ENCODE measurements at regions not wholly inside any gene's neighbourhood (a gene's known extent, or its start where the extent isn't known, plus 50 kb on each side); places are given as distances from the start of the nearest gene placed in this dataset.

- Histone ChIP-seq H3K9ac (ENCODE audit: low read length in 3 of 3) (no peak overlapping the region), H3K4me3 (ENCODE audit: low read length in 3 of 3) (no peak overlapping the region), H3K27me3 (ENCODE audit: control insufficient read depth, insufficient read depth, low read length) (no peaks in the 10 kb centered on the region), H3K36me3 (ENCODE audit: control insufficient read depth in 2 of 3, insufficient read depth in 3 of 3, low read length in 3 of 3) (no peaks in the 10 kb centered on the region), H3K27ac (ENCODE audit: low read depth in 2 of 2, low read length in 2 of 2) (no peak overlapping the region), H3K9me3 (ENCODE audit: control insufficient read depth in 2 of 3, insufficient read depth in 1 of 3, low read length in 3 of 3) (peaks cover 0 to 5% (median 0%) of the 10 kb centered on the region in 3 donors), H3K4me1 (ENCODE audit: control insufficient read depth in 2 of 3, insufficient read depth in 2 of 3, low read depth in 1 of 3, low read length in 3 of 3) (no peaks in the 10 kb centered on the region)
- TF ChIP-seq, protein P1, sequence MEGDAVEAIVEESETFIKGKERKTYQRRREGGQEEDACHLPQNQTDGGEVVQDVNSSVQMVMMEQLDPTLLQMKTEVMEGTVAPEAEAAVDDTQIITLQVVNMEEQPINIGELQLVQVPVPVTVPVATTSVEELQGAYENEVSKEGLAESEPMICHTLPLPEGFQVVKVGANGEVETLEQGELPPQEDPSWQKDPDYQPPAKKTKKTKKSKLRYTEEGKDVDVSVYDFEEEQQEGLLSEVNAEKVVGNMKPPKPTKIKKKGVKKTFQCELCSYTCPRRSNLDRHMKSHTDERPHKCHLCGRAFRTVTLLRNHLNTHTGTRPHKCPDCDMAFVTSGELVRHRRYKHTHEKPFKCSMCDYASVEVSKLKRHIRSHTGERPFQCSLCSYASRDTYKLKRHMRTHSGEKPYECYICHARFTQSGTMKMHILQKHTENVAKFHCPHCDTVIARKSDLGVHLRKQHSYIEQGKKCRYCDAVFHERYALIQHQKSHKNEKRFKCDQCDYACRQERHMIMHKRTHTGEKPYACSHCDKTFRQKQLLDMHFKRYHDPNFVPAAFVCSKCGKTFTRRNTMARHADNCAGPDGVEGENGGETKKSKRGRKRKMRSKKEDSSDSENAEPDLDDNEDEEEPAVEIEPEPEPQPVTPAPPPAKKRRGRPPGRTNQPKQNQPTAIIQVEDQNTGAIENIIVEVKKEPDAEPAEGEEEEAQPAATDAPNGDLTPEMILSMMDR (IDR thresholded peaks at IDR 0.05; ENCODE audit: borderline replicate concordance, extremely low read depth, insufficient read depth) = no peak
- intact Hi-C loops (cut with DNase I) = no loop called here
- DNase-seq (no peak), FAIRE-seq (no peak)
These were observed 150.5 kb upstream of the COL8A1 start for GRCh38 chr3:99487894-99488293.

DNA sequence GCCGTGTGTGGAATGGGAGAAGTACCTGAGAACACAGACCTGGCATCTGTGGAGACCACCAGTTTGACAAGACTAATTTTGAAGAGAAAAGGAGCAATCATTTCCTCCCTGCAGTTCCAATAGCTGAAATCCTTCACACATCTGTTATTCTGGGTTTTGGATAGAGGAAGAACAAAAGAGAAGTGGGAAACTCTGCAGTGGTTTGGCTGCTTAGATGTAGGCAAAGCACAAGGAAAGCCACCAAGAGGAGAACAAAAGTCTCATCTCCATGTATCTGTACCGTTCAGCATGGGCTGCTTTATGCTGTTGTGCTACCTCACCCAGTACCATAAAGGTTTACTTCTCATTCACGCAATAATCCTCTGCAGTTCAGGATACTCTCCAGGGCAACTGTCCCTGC is 153.1 kb upstream of the COL8A1 start:
- Histone ChIP-seq H3K4me1 (ENCODE audit: control insufficient read depth in 2 of 3, insufficient read depth in 2 of 3, low read depth in 1 of 3, low read length in 3 of 3) (no peaks in the 10 kb centered on the region), H3K9ac (ENCODE audit: low read length in 3 of 3) (no peak overlapping the region), H3K27me3 (ENCODE audit: control insufficient read depth, insufficient read depth, low read length) (no peaks in the 10 kb centered on the region), H3K4me3 (ENCODE audit: low read length in 3 of 3) (no peak overlapping the region), H3K9me3 (ENCODE audit: control insufficient read depth in 2 of 3, insufficient read depth in 1 of 3, low read length in 3 of 3) (peaks cover 0 to 5% (median 0%) of the 10 kb centered on the region in 3 donors), H3K36me3 (ENCODE audit: control insufficient read depth in 2 of 3, insufficient read depth in 3 of 3, low read length in 3 of 3) (no peaks in the 10 kb centered on the region), H3K27ac (ENCODE audit: low read depth in 2 of 2, low read length in 2 of 2) (no peak overlapping the region)
- intact Hi-C loops (cut with DNase I) = no loop called here
- TF ChIP-seq, protein P1 (IDR thresholded peaks at IDR 0.05; ENCODE audit: borderline replicate concordance, extremely low read depth, insufficient read depth) = no peak
- no peak for DNase-seq
- FAIRE-seq = no peak

DNA sequence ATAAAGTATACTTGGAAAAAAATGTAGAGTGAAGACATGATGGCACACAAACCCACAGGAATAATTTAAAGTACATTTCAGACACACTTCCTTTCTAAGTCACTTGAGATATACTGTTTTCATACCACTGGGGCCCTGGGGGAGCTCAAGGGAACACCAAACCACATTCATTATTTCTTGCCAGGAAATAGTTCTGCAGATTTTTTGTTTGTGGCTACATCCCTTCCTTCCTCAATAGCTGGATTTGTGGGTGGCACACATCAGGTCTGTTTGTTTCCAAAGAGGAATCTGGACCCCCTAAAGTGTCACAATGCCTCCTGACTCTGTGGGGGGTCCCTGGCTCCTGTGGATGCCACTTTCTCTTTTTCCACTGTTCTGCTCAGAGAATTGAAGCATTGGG is 153.5 kb upstream of the COL8A1 start:
- intact Hi-C loops (cut with DNase I) = no loop called here
- Histone ChIP-seq H3K9ac (ENCODE audit: low read length in 3 of 3) (no peak overlapping the region), H3K36me3 (ENCODE audit: control insufficient read depth in 2 of 3, insufficient read depth in 3 of 3, low read length in 3 of 3) (no peaks in the 10 kb centered on the region), H3K27me3 (ENCODE audit: control insufficient read depth, insufficient read depth, low read length) (no peaks in the 10 kb centered on the region), H3K27ac (ENCODE audit: low read depth in 2 of 2, low read length in 2 of 2) (no peak overlapping the region), H3K9me3 (ENCODE audit: control insufficient read depth in 2 of 3, insufficient read depth in 1 of 3, low read length in 3 of 3) (peaks cover 0 to 5% (median 0%) of the 10 kb centered on the region in 3 donors), H3K4me3 (ENCODE audit: low read length in 3 of 3) (no peak overlapping the region), H3K4me1 (ENCODE audit: control insufficient read depth in 2 of 3, insufficient read depth in 2 of 3, low read depth in 1 of 3, low read length in 3 of 3) (no peaks in the 10 kb centered on the region)
- FAIRE-seq = no peak
- TF ChIP-seq, protein P1 (IDR thresholded peaks at IDR 0.05; ENCODE audit: borderline replicate concordance, extremely low read depth, insufficient read depth) = no peak
- no peak for DNase-seq

DNA sequence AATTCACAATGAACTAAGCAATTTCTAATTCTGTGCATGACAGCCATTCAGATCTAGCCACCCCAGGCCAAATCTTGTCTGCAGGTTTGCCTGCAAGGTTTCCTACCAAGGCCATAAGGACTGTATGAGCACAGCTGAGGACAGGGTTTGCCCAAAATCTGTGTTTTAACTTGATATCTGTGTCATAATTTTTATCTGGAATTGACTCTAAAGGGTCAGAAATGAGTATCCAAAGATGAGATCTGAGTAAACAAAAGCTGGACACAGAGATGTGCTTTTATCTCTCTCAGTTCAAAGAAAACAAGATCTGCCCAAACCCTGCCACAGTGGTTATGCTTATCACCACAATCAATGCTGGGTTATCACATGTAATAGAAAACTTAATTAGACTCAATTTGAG is 154.6 kb upstream of the COL8A1 start:
- Histone ChIP-seq H3K27me3 (ENCODE audit: control insufficient read depth, insufficient read depth, low read length) (no peaks in the 10 kb centered on the region), H3K36me3 (ENCODE audit: control insufficient read depth in 2 of 3, insufficient read depth in 3 of 3, low read length in 3 of 3) (no peaks in the 10 kb centered on the region), H3K4me3 (ENCODE audit: low read length in 3 of 3) (no peak overlapping the region), H3K27ac (ENCODE audit: low read depth in 2 of 2, low read length in 2 of 2) (no peak overlapping the region), H3K9ac (ENCODE audit: low read length in 3 of 3) (no peak overlapping the region), H3K4me1 (ENCODE audit: control insufficient read depth in 2 of 3, insufficient read depth in 2 of 3, low read depth in 1 of 3, low read length in 3 of 3) (no peaks in the 10 kb centered on the region), H3K9me3 (ENCODE audit: control insufficient read depth in 2 of 3, insufficient read depth in 1 of 3, low read length in 3 of 3) (peaks cover 0 to 4% (median 0%) of the 10 kb centered on the region in 3 donors)
- intact Hi-C loops (cut with DNase I) = no loop called here
- FAIRE-seq = no peak
- TF ChIP-seq, protein P1 (IDR thresholded peaks at IDR 0.05; ENCODE audit: borderline replicate concordance, extremely low read depth, insufficient read depth) = no peak
- DNase-seq = no peak

All from kidney (tissue), 13 donors.